B cell (primary cell): ENCODE measurements at regions not wholly inside any gene's neighbourhood (a gene's known extent, or its start where the extent isn't known, plus 50 kb on each side); places are given as distances from the start of the nearest gene placed in this dataset.

ENCODE experiments used
- ATAC-seq: fragments of 200-7000 bp; cut with Tn5 transposase; one replicate; pipeline ENCODE4 v1.10.0; 2021; ENCODE audit warnings: low read depth, mild to moderate bottlenecking, moderate number of reproducible peaks, moderate library complexity
- CTCF ChIA-PET: fragments of 350-600 bp; sonication (Branson Sonifier 250); formaldehyde crosslinking; loops from one replicate; lab custom pipeline; 2021; ENCODE audit warnings: antibody characterized with exemption, inconsistent platforms; lab: Charles Lee
- POLR2A ChIA-PET: fragments of 350-600 bp; sonication (Branson Sonifier 250); formaldehyde crosslinking; loops from one replicate; lab custom pipeline; 2021; ENCODE audit warnings: antibody characterized with exemption; lab: Charles Lee
- DNase-seq: peaks from one replicate; pipeline ENCODE4 v3.0.0; 2013
- H2AFZ ChIP-seq: 2 replicates; pipeline ENCODE4 v1.6.1; 2012; ENCODE audit warnings: mild to moderate bottlenecking, low read depth, low read length; ENCODE audit not compliant: insufficient read depth, poor library complexity, severe bottlenecking
- H3K27ac ChIP-seq, 2 donors: 1 replicate in 1 of 2; 2 replicates in 1 of 2; pipeline ENCODE4 v1.5.1; 2012 to 2013; ENCODE audit warnings: low read length in 2 of 2, mild to moderate bottlenecking in 2 of 2, moderate library complexity in 1 of 2
- H3K27me3 ChIP-seq, 4 experiments: fragments of 200-600 bp in 1 of 4; sonication (generic) in 1 of 4; replicated peaks in 1 of 4; 1 replicate in 2 of 4; 2 replicates in 2 of 4; pipeline versions ENCODE4 v1.6.1 to v1.7.0; 2013 to 2016; ENCODE audit warnings: low read length in 3 of 4, mild to moderate bottlenecking in 2 of 4, mixed read lengths in 1 of 4, moderate library complexity in 1 of 4; ENCODE audit not compliant: insufficient read depth in 4 of 4, control insufficient read depth in 3 of 4; ENCODE audit errors: control extremely low read depth in 1 of 4
- H3K36me3 ChIP-seq, 2 experiments: replicated peaks in 1 of 2; 1 replicate in 1 of 2; 2 replicates in 1 of 2; pipeline versions ENCODE4 v1.6.1 to v1.7.1; 2013; ENCODE audit warnings: low read length in 1 of 2; ENCODE audit not compliant: insufficient read depth in 2 of 2, control insufficient read depth in 1 of 2; ENCODE audit errors: control extremely low read depth in 1 of 2, extremely low read depth in 1 of 2
- H3K4me1 ChIP-seq, 2 donors: fragments of 200-600 bp in 1 of 2; sonication (generic) in 1 of 2; 1 replicate in 1 of 2; 2 replicates in 1 of 2; pipeline versions ENCODE4 v1.5.1 to v1.6.1; 2013 to 2017; ENCODE audit warnings: low read length in 2 of 2; ENCODE audit not compliant: control insufficient read depth in 2 of 2, insufficient read depth in 2 of 2
- H3K4me2 ChIP-seq: replicated peaks from 2 replicates; pipeline ENCODE3; 2012; ENCODE audit warnings: mild to moderate bottlenecking, low read depth, low read length; ENCODE audit not compliant: poor library complexity, severe bottlenecking
- H3K4me3 ChIP-seq, 5 experiments: fragments of 200-600 bp in 1 of 5; sonication (generic) in 1 of 5; 1 replicate in 3 of 5; 2 replicates in 2 of 5; pipeline versions ENCODE4 v1.5.1 to v1.7.0; 2011 to 2016; ENCODE audit warnings: low read length in 4 of 5, mild to moderate bottlenecking in 4 of 5, low read depth in 2 of 5, control low read depth in 1 of 5, moderate library complexity in 1 of 5; ENCODE audit not compliant: insufficient read depth in 1 of 5; ENCODE audit errors: control extremely low read depth in 1 of 5, extremely low read depth in 1 of 5
- H3K79me2 ChIP-seq: fragments of 200-600 bp; sonication (generic); one replicate; pipeline ENCODE4 v1.6.0; 2016; ENCODE audit warnings: low read length; ENCODE audit not compliant: control insufficient read depth, insufficient read depth
- H3K9ac ChIP-seq: fragments of 200-600 bp; sonication (generic); 2 replicates; pipeline ENCODE4 v1.6.1; 2017; ENCODE audit warnings: mild to moderate bottlenecking, low read length, moderate library complexity
- H3K9me3 ChIP-seq, 3 donors: one replicate each; pipeline versions ENCODE4 v1.6.1 to v1.7.1; 2013; ENCODE audit warnings: low read length in 2 of 3; ENCODE audit not compliant: control insufficient read depth in 2 of 3, insufficient read depth in 1 of 3; ENCODE audit errors: control extremely low read depth in 1 of 3
- H4K20me1 ChIP-seq: 2 replicates; pipeline ENCODE4 v1.6.0; 2012; ENCODE audit warnings: mild to moderate bottlenecking, low read length; ENCODE audit not compliant: insufficient read depth, control insufficient read depth, poor library complexity, severe bottlenecking
- H3K27ac Mint-ChIP-seq: one replicate; pipeline ENCODE4 v1.8.0; 2021; ENCODE audit warnings: mixed read lengths
- H3K27me3 Mint-ChIP-seq: one replicate; pipeline ENCODE4 v1.8.0; 2021; ENCODE audit warnings: mixed read lengths
- H3K4me1 Mint-ChIP-seq: one replicate; pipeline ENCODE4 v1.8.0; 2021; ENCODE audit warnings: mixed read lengths
- H3K4me3 Mint-ChIP-seq: one replicate; pipeline ENCODE4 v1.8.0; 2021; ENCODE audit warnings: mixed read lengths
- H3K9me3 Mint-ChIP-seq: one replicate; pipeline ENCODE4 v1.8.0; 2022; ENCODE audit warnings: mixed read lengths; ENCODE audit not compliant: insufficient read depth
- EZH2 ChIP-seq: IDR thresholded peaks from 2 replicates; pipeline ENCODE4 v1.6.1; 2012; ENCODE audit warnings: borderline replicate concordance, low read depth, mild to moderate bottlenecking, moderate library complexity, low read length; ENCODE audit not compliant: insufficient read depth, poor library complexity, severe bottlenecking
- whole genome bisulfite sequencing: methylation state at CpG from one replicate; pipeline ENCODE4 v1.1.5; 2013; ENCODE audit warnings: missing lambda C conversion rate; ENCODE audit not compliant: insufficient coverage; 5-methylcytosine and 5-hydroxymethylcytosine counted together
- intact Hi-C: fragments of 100-400 bp; cut with micrococcal nuclease; formaldehyde crosslinking; loops from one replicate; pipeline ENCODE4 v1.10.0; 2022
- TF ChIP-seq, protein P1 (sequence below): fragments of 200-600 bp; IDR thresholded peaks from one replicate; pipeline ENCODE4 v1.8.0; 2022; ENCODE audit warnings: antibody characterized with exemption, mild to moderate bottlenecking

GRCh38 chrX:19283597-19284339 lies 60.0 kb upstream of the PDHA1 start:
- H3K27ac ChIP-seq, result no peak overlapping the region
- no CpG with 5 or more reads among the region's 6 CpGs for WGBS
- no peak overlapping the region for H2AFZ ChIP-seq
- peaks cover 12% of the 10 kb centered on the region for H3K27me3 Mint-ChIP-seq
- H3K36me3 ChIP-seq, result no peaks in the 10 kb centered on the region
- no peak overlapping the region for H3K4me3 Mint-ChIP-seq
- H3K9me3 Mint-ChIP-seq, result no peaks in the 10 kb centered on the region
- no peak for ATAC-seq
- H3K27ac Mint-ChIP-seq, result no peak overlapping the region
- ChIA-PET POLR2A (no interaction called here), CTCF (no interaction called here)
- no peak overlapping the region for H3K4me3 ChIP-seq
- no peaks in the 10 kb centered on the region for H3K4me1 Mint-ChIP-seq
- no peak overlapping the region for H3K9ac ChIP-seq
- H3K4me1 ChIP-seq, result no peaks in the 10 kb centered on the region
- no peak for TF ChIP-seq EZH2
- TF ChIP-seq, protein P1, sequence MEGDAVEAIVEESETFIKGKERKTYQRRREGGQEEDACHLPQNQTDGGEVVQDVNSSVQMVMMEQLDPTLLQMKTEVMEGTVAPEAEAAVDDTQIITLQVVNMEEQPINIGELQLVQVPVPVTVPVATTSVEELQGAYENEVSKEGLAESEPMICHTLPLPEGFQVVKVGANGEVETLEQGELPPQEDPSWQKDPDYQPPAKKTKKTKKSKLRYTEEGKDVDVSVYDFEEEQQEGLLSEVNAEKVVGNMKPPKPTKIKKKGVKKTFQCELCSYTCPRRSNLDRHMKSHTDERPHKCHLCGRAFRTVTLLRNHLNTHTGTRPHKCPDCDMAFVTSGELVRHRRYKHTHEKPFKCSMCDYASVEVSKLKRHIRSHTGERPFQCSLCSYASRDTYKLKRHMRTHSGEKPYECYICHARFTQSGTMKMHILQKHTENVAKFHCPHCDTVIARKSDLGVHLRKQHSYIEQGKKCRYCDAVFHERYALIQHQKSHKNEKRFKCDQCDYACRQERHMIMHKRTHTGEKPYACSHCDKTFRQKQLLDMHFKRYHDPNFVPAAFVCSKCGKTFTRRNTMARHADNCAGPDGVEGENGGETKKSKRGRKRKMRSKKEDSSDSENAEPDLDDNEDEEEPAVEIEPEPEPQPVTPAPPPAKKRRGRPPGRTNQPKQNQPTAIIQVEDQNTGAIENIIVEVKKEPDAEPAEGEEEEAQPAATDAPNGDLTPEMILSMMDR, result no peak
- no peaks in the 10 kb centered on the region for H3K9me3 ChIP-seq
- no peaks in the 10 kb centered on the region for H3K79me2 ChIP-seq
- H4K20me1 ChIP-seq, result no peaks in the 10 kb centered on the region
- H3K4me2 ChIP-seq, result no peak overlapping the region
- DNase-seq, result no peak
- peaks cover 0 to 8% (median 0%) of the 10 kb centered on the region in 4 experiments for H3K27me3 ChIP-seq
- intact Hi-C loops, result no loop called here

- Mint-ChIP-seq H3K27me3 (peaks cover 22% of the 10 kb centered on the region), H3K4me1 (no peaks in the 10 kb centered on the region), H3K4me3 (no peak overlapping the region), H3K9me3 (no peaks in the 10 kb centered on the region), H3K27ac (no peak overlapping the region)
- Histone ChIP-seq H3K9ac (no peak overlapping the region), H3K36me3 (no peaks in the 10 kb centered on the region), H4K20me1 (no peaks in the 10 kb centered on the region), H3K79me2 (no peaks in the 10 kb centered on the region), H3K4me2 (no peak overlapping the region), H3K4me1 (no peaks in the 10 kb centered on the region), H3K4me3 (no peak overlapping the region), H3K27me3 (peaks cover 0 to 3% (median 0%) of the 10 kb centered on the region in 4 experiments), H3K27ac (no peak overlapping the region), H2AFZ (no peak overlapping the region), H3K9me3 (no peaks in the 10 kb centered on the region)
- POLR2A ChIA-PET, result no interaction called here
- TF ChIP-seq, protein P1, result no peak
- TF ChIP-seq EZH2, result no peak
- CTCF ChIA-PET, result no interaction called here
- intact Hi-C loops, result no loop called here
- ATAC-seq, result no peak
- no peak for DNase-seq
These were observed 57.9 kb upstream of the PDHA1 start for GRCh38 chrX:19285857-19286256.
